ENCODE measurements at regions not wholly inside any gene's neighbourhood (a gene's known extent, or its start where the extent isn't known, plus 50 kb on each side); places are given as distances from the start of the nearest gene placed in this dataset.
A peak's percentile ranks its signal among the peaks of the same experiment; 100 is the strongest.
"Not testable (repeated sequence)": the region's sequence is repeated elsewhere in the genome, so short reads cannot be mapped to it uniquely, and the experiment has no call there.

DNA sequence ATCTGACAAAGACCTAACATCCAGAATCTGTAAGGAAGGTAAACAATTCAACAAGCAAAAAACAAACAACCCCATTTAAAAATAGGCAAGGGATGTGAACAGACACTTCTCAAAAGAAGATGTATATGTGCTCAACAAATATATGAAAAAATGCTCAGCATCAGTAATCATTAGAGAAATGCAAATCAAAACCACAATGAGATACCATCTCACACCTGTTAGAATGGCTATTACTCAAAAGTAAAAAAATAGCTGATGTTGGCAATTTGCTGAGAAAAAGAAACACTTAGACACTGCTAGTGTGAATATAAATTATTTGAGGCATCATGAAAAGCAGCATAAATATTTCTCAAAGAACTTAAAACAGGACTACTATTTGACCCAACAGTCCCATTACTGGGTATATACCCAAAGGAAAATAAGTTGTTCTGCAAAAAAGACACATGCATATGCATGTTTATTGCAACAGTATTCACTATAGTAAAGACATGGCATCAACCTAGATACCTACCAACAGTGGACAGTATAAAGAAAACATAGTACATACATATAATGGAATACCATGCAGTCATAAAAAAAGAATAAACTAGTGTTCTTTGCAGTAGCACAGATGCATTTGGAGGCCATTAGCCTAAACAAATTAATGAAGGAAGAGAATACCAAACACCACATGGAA is 980.1 kb downstream of the KCNMA1 start:
- no peak for ATAC-seq

- ATAC-seq, result no peak
These were observed 986.5 kb downstream of the KCNMA1 start for GRCh38 chr10:76651154-76651553.

GRCh38 chr10:76649723-76650127 is 987.9 kb downstream of the KCNMA1 start:
- no peak for ATAC-seq

- no peak for ATAC-seq
These were observed 988.4 kb downstream of the KCNMA1 start for GRCh38 chr10:76649254-76649653.

- ATAC-seq, result no peak
These were observed 990.3 kb downstream of the KCNMA1 start for GRCh38 chr10:76647301-76647700.

- no peak for ATAC-seq
These were observed 992.3 kb downstream of the KCNMA1 start for GRCh38 chr10:76645341-76645740.

DNA sequence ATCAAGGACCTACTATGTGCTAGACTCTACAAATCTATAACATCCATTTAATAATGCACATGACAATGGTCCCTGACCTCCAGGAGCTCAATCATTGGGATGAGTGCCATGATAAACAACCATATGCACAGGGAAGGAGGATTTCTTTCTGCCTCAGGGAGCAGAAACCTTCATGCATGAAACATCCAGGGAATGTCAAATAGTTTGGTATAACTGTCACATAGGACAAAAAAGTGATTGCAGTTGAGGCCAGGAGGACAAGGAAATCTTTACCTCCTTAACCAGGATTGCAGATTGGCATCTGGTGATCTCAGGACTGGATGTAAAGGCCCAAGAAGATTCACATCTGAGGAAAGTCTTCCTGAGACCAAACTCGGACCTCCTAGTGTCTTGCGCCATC is 993.1 kb downstream of the KCNMA1 start:
- ATAC-seq, result no peak

GRCh38 chr10:76643511-76643911 is 994.1 kb downstream of the KCNMA1 start:
- ATAC-seq, result no peak

GRCh38 chr10:76642358-76642757 is 995.2 kb downstream of the KCNMA1 start:
- ATAC-seq, result no peak

DNA sequence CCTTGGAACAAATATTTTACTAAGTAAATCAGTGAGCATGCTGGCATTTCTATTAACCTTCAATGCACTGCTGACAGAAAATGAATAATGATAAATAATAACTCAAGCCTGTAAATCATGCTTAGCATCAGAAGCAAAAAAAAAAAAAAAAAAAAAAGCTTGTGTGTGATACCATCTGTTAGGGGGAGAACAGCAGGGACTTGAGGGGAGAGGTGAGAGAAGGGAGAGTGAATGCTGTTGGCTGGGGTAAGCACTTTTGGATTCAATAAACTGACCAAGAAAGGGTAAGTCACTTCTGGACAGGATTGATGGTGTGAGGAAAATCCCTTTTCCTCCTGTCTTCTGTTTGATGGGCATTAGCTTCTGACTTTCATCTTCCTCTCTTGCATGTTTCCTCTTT is 996.4 kb downstream of the KCNMA1 start:
- no peak for ATAC-seq

DNA sequence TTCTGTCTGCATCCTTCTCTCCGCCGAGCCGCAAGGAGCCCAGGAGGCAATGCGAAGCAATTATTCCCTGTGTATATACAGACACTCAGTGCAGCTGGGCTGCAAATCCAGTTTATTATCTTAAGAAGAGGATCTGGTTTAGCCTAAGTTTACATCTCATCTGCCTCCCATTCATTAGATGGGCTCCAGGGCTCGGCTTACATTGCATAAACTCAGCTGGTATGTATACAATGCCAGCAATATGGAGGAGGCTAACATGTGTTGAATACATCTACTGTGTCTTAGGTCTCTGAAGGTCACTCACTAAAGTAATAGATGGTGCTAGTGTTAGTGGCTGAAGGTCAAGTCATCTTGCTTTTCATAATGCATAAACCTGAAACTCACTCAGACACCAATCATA is 996.8 kb downstream of the KCNMA1 start:
- no peak for ATAC-seq

GRCh38 chr10:76632767-76633051 is 1004.9 kb downstream of the KCNMA1 start:
- peak; percentile 57 for ATAC-seq

DNA sequence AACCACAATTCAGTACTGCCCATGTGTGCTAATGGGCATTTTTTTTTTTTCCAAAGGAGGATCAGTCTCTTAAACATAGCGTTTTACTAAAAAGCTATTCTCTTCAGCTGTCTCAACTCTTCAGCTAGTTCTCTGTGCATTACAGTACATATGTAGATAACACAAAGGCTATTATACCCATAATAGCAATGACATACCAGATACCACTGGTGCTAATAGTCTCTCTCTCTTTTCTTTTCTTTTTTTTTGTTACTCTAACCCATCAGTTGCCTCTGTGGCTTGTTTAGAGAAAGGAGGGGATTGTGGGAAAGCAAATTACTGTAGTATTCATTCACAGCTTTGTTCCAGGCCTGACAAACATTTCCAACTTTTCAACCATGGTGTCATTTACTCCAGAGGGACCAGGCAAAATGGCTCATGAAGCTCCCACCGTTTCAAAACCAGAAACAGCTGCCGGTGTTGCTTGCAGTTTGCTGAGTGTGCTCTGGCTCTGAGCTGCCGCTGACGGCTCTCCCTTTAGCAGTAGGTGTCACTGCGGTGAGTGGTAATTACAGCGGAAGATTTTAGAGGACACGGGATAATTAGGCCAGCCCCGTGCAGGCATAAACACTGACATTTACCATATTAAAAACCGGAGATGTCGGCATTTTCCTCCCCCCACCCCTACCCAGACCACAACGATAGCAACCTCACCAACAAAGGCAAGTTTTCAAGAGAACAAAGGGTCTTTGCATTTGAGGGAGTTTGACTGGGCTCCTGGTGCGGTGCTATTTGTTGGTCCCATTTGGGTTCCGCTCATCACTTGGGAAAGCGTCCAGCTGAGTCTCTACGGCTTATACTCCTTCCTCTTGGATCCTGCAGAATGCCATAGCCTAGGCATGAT is 1005.5 kb downstream of the KCNMA1 start:
- no peak for ATAC-seq

- no peak for ATAC-seq
These were observed 1006.5 kb downstream of the KCNMA1 start for GRCh38 chr10:76631036-76631670.

DNA sequence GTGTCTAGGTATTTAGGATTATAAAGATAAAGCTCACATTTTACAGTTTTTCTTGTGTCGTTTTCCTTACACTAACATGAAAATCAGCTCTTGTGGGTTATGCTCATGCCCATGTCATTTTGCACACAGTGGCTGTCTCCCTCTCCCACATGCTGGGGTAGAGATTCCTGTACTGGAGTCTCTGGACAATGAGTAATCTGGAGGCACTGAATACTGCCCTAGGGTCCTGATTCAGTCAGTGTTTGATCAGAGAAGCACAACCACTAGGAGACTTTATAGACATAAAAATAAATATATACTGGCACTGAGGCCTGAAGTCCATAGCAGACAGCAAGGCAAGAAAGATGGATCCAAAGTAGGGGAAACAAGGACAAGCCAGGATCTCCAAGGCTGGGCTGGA is 1008.8 kb downstream of the KCNMA1 start:
- ATAC-seq, result no peak

- no peak for ATAC-seq
These were observed 1011.2 kb downstream of the KCNMA1 start for GRCh38 chr10:76626386-76626785.

DNA sequence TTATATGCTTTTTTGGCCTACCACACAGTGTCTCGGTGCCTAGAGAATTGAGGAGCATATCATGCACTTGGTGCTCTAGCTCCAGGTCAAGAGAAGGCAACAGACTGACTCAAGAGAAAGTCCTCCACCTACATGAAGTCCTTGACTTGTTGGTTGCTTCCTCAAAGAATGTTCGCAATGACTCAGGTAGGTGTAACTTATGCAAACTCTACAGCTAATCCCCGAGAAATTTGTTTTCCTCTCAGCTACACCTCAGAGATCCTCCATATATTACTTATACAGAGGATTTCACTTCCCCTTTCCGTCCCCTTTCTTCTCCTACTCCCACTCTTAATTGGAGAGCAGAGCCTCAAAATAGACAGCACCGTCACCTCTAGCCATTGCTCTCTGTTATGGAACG is 1013.1 kb downstream of the KCNMA1 start:
- peak; percentile 33 for ATAC-seq

- ATAC-seq, result no peak
These were observed 1015.6 kb downstream of the KCNMA1 start for GRCh38 chr10:76621886-76622620.

DNA sequence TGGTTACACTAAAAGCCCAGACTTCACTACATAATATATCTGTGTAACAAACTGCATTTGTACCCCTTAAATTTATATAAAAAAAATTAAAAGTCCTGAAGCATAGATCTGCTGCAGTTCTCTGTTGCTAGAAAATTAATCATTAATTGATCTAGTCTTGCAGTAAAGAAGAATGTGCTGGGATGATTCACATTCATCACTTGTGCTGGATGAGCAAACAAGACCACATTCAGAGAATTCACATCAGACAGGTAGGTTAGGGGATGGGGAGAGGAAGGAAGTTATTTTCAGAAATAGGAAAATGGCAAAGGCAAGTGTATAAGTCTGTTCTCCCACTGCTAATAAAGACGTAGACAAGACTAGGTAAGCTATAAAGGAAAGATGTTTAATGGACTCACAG is 1019.0 kb downstream of the KCNMA1 start:
- ATAC-seq, result no peak

GRCh38 chr10:76618171-76618570 is 1019.4 kb downstream of the KCNMA1 start:
- no peak for ATAC-seq

GRCh38 chr10:76616666-76617065 is 1020.9 kb downstream of the KCNMA1 start:
- ATAC-seq, result not testable (repeated sequence)

DNA sequence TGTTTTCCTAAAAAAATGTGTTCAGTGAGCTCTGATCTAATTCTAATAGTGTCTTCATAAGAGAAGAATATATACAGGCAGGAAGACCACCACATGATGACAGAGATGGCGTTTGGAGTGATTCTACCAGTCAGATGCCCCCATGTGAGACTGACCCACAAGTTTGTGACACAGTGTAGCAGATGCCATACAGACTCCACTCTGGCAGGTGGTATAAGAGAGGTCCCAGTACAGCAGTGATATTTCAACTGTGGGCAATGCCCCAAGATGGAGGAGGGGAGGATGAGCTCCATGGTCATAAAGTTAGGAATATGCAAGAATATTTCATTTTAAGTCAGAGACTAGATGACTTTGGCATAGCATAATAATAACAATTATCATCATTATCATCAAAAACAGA is 1022.6 kb downstream of the KCNMA1 start:
- ATAC-seq, result no peak

Measured in esophagus mucosa (tissue), 1 donor.